ENCODE measurements at regions not wholly inside any gene's neighbourhood (a gene's known extent, or its start where the extent isn't known, plus 50 kb on each side); places are given as distances from the start of the nearest gene placed in this dataset.
"Not testable (repeated sequence)": the region's sequence is repeated elsewhere in the genome, so short reads cannot be mapped to it uniquely, and the experiment has no call there.

GRCh38 chr2:88885679-88886416, 194.4 kb downstream of the RPIA start:
- POLR2A ChIA-PET: no interaction called here
- H3K4me1 ChIP-seq (ENCODE audit: control insufficient read depth, extremely low read depth, insufficient read depth, low read length): no peaks in the 10 kb centered on the region
- TF ChIP-seq GATA2 (IDR thresholded peaks at IDR 0.05; ENCODE audit: insufficient read depth, insufficient read length, low read depth, low read length): no peak
- no peak for TF ChIP-seq POLR2AphosphoS5 (IDR thresholded peaks at IDR 0.05; ENCODE audit: insufficient read depth, low read depth, low read length)
- TF ChIP-seq MYC (IDR thresholded peaks at IDR 0.05; ENCODE audit: low read depth, low read length): no peak
- TF ChIP-seq CTCF (IDR thresholded peaks at IDR 0.05; ENCODE audit: extremely low read depth in 1 of 2, insufficient read depth in 1 of 2, low read depth in 1 of 2, low read length in 2 of 2): no peak
- TF ChIP-seq EZH2 (IDR thresholded peaks at IDR 0.05; ENCODE audit: borderline replicate concordance, low read depth, low read length, severe bottlenecking): no peak
- TF ChIP-seq, protein P1, sequence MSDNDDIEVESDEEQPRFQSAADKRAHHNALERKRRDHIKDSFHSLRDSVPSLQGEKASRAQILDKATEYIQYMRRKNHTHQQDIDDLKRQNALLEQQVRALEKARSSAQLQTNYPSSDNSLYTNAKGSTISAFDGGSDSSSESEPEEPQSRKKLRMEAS (IDR thresholded peaks at IDR 0.05; ENCODE audit: insufficient read depth, insufficient read length): no peak
- no peak for TF ChIP-seq FOS (IDR thresholded peaks at IDR 0.05; ENCODE audit: borderline replicate concordance, insufficient read depth, low read length)
- no peak for TF ChIP-seq JUN (IDR thresholded peaks at IDR 0.05; ENCODE audit: borderline replicate concordance, insufficient read depth, insufficient read length, low read depth)
- TF ChIP-seq POLR2A (IDR thresholded peaks at IDR 0.05; ENCODE audit: low read depth, low read length): no peak
- H3K4me3 ChIP-seq (replicated peaks in 1 of 3; ENCODE audit: insufficient read depth in 1 of 3, low read depth in 1 of 3, low read length in 3 of 3): no peak overlapping the region
- no TSS peak for BruUV-seq (replicated peaks)
- no peaks in the 10 kb centered on the region for H3K9me1 ChIP-seq (replicated peaks; ENCODE audit: control insufficient read depth, extremely low read depth, insufficient read depth, low read length)
- H3K36me3 ChIP-seq (ENCODE audit: control insufficient read depth in 2 of 2, extremely low read depth in 1 of 2, insufficient read depth in 2 of 2, low read length in 2 of 2): no peaks in the 10 kb centered on the region
- CTCF ChIA-PET: interaction anchor here (2.2 to 2.3 kb wide), 2 partner anchors 10 to 18 kb away, joined by 8 to 10 read pairs; no protein-coding TSS in a partner anchor
- H3K27me3 ChIP-seq (ENCODE audit: control insufficient read depth in 2 of 2, insufficient read depth in 2 of 2, low read length in 2 of 2): peaks cover 6 to 18% of the 10 kb centered on the region in 2 experiments
- H3K4me2 ChIP-seq (ENCODE audit: insufficient read depth, low read length): no peak overlapping the region
- dilution Hi-C loops (cut with MboI; ENCODE audit: extremely low pct_ligation_motif_present, low sequenced_read_pairs): no loop called here
- no peaks in the 10 kb centered on the region for H3K9me3 ChIP-seq (replicated peaks; ENCODE audit: control insufficient read depth, insufficient read depth, low read length)
- H4K20me1 ChIP-seq (replicated peaks; ENCODE audit: control insufficient read depth, extremely low read depth, insufficient read depth, low read length): no peaks in the 10 kb centered on the region
- FAIRE-seq: no peak
- no peak overlapping the region for H3K9ac ChIP-seq (replicated peaks; ENCODE audit: extremely low read depth, insufficient read depth, low read length)
- DNase-seq (ENCODE audit: low read depth, low spot score): no peak
- intact Hi-C loops (cut with micrococcal nuclease): no loop called here
- no peaks in the 10 kb centered on the region for H3K79me2 ChIP-seq (ENCODE audit: control insufficient read depth, insufficient read depth, low read length)
- H3K27ac ChIP-seq (ENCODE audit: insufficient read depth, low read depth, low read length): no peak overlapping the region
- no peak overlapping the region for H2AFZ ChIP-seq (ENCODE audit: low read depth, low read length)

GRCh38 chr2:88887466-88887865, 196.0 kb downstream of the RPIA start:
- intact Hi-C loops (cut with micrococcal nuclease); H3K36me3 ChIP-seq (ENCODE audit: control insufficient read depth in 2 of 2, extremely low read depth in 1 of 2, insufficient read depth in 2 of 2, low read length in 2 of 2); H2AFZ ChIP-seq (ENCODE audit: low read depth, low read length); FAIRE-seq; H3K9me1 ChIP-seq (replicated peaks; ENCODE audit: control insufficient read depth, extremely low read depth, insufficient read depth, low read length); BruUV-seq (replicated peaks); DNase-seq (ENCODE audit: low read depth, low spot score); H4K20me1 ChIP-seq (replicated peaks; ENCODE audit: control insufficient read depth, extremely low read depth, insufficient read depth, low read length); H3K4me3 ChIP-seq (replicated peaks in 1 of 3; ENCODE audit: insufficient read depth in 1 of 3, low read depth in 1 of 3, low read length in 3 of 3); H3K4me1 ChIP-seq (ENCODE audit: control insufficient read depth, extremely low read depth, insufficient read depth, low read length); dilution Hi-C loops (cut with MboI; ENCODE audit: extremely low pct_ligation_motif_present, low sequenced_read_pairs); H3K79me2 ChIP-seq (ENCODE audit: control insufficient read depth, insufficient read depth, low read length); POLR2A ChIA-PET; H3K4me2 ChIP-seq (ENCODE audit: insufficient read depth, low read length); H3K9ac ChIP-seq (replicated peaks; ENCODE audit: extremely low read depth, insufficient read depth, low read length); H3K9me3 ChIP-seq (replicated peaks; ENCODE audit: control insufficient read depth, insufficient read depth, low read length); H3K27me3 ChIP-seq (ENCODE audit: control insufficient read depth in 2 of 2, insufficient read depth in 2 of 2, low read length in 2 of 2); H3K27ac ChIP-seq (ENCODE audit: insufficient read depth, low read depth, low read length): not testable (repeated sequence)
- CTCF ChIA-PET: interaction anchor here (0.8 to 1.2 kb wide), 2 partner anchors 16 to 32 kb away, joined by 3 to 4 read pairs; no protein-coding TSS in a partner anchor
